GM18867 (cell line): ENCODE measurements at regions not wholly inside any gene's neighbourhood (a gene's known extent, or its start where the extent isn't known, plus 50 kb on each side); places are given as distances from the start of the nearest gene placed in this dataset.
"Not testable (repeated sequence)": the region's sequence is repeated elsewhere in the genome, so short reads cannot be mapped to it uniquely, and the experiment has no call there.

ENCODE experiments used
- ATAC-seq: cut with Tn5 transposase; IDR thresholded peaks from one replicate; pipeline ENCODE4 v1.9.1; 2021; ENCODE audit warnings: mild to moderate bottlenecking, moderate library complexity; ENCODE audit not compliant: unreplicated experiment

GRCh38 chr1:222416001-222416791 lies 131.7 kb downstream of the HHIPL2 start:
- ATAC-seq, result no peak

- no peak for ATAC-seq
These were observed 132.5 kb downstream of the HHIPL2 start for GRCh38 chr1:222415441-222415840.

GRCh38 chr1:222413991-222414549 lies 133.8 kb downstream of the HHIPL2 start:
- no peak for ATAC-seq

- no peak for ATAC-seq
These were observed 134.5 kb downstream of the HHIPL2 start for GRCh38 chr1:222413436-222413835.

- peak; percentile 70 for ATAC-seq
These were observed 143.2 kb downstream of the HHIPL2 start for GRCh38 chr1:222404710-222405109.

GRCh38 chr1:222399197-222399596 lies 148.7 kb downstream of the HHIPL2 start:
- no peak for ATAC-seq

- ATAC-seq, result no peak
These were observed 153.7 kb downstream of the HHIPL2 start for GRCh38 chr1:222394224-222394623.

- no peak for ATAC-seq
These were observed 155.3 kb downstream of the HHIPL2 start for GRCh38 chr1:222392556-222392955.

- ATAC-seq, result no peak
These were observed 157.7 kb downstream of the HHIPL2 start for GRCh38 chr1:222390181-222390580.

GRCh38 chr1:222387007-222387814 lies 160.7 kb downstream of the HHIPL2 start:
- no peak for ATAC-seq

GRCh38 chr1:222385955-222386354 lies 161.9 kb downstream of the HHIPL2 start:
- no peak for ATAC-seq

GRCh38 chr1:222385262-222385661 lies 162.6 kb downstream of the HHIPL2 start:
- no peak for ATAC-seq

- no peak for ATAC-seq
These were observed 163.4 kb downstream of the HHIPL2 start for GRCh38 chr1:222384531-222384930.

- ATAC-seq, result no peak
These were observed 165.7 kb downstream of the HHIPL2 start for GRCh38 chr1:222382171-222382570.

GRCh38 chr1:222377428-222378088 lies 170.3 kb downstream of the HHIPL2 start:
- ATAC-seq, result no peak

- ATAC-seq, result not testable (repeated sequence)
These were observed 171.1 kb downstream of the HHIPL2 start for GRCh38 chr1:222376791-222377190.

GRCh38 chr1:222375701-222376100 lies 172.2 kb downstream of the HHIPL2 start:
- ATAC-seq, result no peak

- ATAC-seq, result no peak
These were observed 173.9 kb downstream of the HHIPL2 start for GRCh38 chr1:222373831-222374602.

GRCh38 chr1:222373216-222373615 lies 174.7 kb downstream of the HHIPL2 start:
- peak; percentile 85 for ATAC-seq

- ATAC-seq, result no peak
These were observed 175.7 kb downstream of the HHIPL2 start for GRCh38 chr1:222372221-222372620.
